NCI-H2196 treated with DMSO at 0.1 percent for 48 hours (cell line): ENCODE measurements at regions not wholly inside any gene's neighbourhood (a gene's known extent, or its start where the extent isn't known, plus 50 kb on each side); places are given as distances from the start of the nearest gene placed in this dataset.
"Not testable (repeated sequence)": the region's sequence is repeated elsewhere in the genome, so short reads cannot be mapped to it uniquely, and the experiment has no call there.

Experiments used
- DNase-seq: peaks from one replicate; lab custom pipeline; 2025; ENCODE audit not compliant: unreplicated experiment; lab: John Stamatoyannopoulos, UW

DNA sequence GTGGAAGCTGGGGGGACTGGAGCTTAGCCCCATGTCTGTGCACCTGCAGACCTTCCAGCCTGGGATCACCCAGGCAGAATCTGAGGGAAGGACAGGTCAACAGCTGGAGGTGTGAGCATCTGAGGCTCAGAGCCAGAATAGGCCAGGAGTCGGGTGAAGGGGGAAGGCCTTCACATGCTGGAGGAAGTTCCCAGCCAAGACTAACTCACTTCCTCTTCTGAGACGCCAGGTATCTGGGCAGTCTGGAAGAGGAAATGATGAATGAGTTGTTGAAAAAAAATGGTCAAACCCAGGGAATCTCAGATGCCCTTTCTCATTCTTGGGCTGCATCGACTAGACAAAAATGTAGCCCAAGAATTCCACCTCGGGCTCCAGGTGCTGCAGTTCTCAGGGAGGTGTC, 73.6 kb upstream of the TIAM2 start:
- DNase-seq = no peak

DNA sequence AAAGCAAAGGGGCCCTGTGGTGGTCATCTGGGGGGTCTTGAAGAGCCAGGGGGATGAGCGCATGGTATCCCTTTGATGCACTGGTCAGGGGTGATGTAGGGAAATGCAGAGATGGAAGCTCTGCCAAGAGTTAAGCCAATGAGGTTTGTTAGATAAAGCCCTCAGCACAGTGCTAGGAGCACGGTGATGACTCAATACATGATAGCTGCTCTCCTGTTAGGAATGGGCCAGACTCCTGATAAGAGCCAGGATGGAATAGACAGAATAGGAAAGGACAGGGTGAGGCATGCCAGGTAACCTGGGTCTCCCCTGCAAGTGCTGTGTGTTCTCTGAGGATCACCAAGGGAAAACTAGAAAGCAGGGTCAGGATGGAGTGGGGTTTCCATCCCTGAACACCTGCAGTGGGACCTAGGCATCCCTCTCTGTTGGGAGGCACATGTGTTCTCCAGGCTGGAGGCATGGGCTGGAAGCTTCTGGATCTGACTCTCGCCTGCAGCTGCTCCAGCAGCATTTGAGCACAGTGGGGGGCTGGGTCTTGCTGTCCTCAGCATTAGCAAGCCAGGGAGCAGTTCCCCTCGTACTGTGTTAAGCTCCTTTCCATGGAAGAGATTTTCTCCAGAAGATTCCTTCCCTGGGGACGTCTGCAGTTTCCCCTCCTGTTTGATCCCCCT, 71.8 kb upstream of the TIAM2 start:
- DNase-seq = no peak

DNA sequence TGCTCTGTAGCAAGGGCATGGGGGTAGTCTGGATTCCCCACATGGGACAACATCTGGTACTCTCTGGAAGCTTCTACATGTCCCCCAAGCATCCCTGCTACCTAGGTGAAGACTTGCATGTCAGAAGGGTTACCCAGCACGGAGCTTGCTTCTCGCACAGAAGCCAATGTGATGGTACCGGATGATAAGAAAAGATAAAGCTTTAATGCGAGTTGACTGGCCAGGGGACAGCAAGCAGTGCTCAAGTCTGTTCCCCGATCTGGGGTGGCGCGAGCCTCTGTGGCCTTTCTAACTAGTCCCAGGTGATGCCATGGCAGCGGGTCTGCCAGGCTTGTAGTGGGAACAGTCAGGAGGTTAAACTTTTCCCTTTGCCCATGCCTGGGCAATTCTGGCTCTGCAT, 70.0 kb upstream of the TIAM2 start:
- DNase-seq = no peak

DNA sequence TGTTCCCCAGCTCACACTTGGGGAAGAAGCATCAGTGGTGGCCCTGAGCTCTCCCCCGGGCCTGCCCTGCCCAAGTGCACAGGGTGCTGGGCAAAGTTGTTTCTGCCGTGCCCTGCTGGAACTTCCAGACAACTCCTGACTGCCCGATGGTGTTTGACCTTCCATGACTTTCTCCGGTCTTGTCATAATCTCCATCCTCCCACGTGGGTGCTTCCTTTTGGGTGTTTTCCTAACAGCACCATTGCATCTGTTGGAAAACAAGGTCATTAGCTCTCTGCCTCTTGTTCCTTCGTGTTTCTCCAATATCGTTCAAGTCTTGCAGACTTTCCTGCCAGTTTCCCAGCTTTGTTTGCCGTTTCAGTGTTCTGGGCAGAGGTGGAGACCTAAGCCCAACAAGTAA, 68.7 kb upstream of the TIAM2 start:
- DNase-seq = no peak

DNA sequence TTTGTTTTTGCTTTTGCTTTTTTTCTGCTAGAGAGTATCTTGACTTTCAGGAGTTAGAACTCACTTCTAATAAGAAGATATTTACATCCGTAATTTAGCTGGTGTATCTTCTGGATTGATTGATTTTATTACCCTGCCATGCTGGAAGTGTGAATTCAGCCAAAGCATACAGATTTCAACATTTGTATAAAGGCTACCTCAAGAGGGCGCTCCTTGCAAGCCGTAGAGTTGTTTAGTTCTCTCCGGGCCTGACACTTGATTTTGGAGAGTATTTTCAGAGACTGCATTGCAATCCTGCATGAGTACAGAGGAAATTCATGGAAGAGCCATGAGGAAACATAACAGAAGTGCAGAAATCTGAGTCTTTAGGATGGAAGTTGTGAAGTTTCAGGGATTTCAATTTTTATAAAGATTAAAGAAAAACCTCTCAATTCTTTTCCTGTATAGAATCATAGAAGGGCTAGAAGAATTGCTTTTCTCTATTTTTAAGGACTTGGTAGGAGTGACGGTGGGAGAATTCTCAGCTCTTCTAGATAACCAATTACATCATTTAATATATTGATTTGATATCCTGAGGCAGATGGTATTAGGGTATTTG, 66.7 kb upstream of the TIAM2 start:
- peak; percentile 19 for DNase-seq

DNA sequence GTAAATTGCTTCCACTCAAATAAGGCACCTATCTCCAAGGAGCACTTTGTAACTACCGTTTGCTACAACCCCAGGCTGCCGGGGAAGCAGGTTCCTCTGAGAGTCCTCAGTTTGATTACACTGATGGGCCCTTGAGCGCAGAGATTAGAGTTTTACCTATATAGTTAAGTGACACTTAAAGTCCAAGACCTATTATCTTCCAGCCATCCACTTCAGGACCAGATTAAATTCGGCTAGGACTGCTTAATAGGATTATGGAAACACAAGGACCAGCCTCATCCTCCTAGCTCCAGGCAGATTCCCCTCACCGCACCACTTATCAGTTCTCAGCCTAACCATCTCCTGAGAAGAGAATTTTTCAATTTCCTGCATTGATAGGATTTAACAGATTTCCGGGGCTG, 64.7 kb upstream of the TIAM2 start:
- no peak for DNase-seq

DNA sequence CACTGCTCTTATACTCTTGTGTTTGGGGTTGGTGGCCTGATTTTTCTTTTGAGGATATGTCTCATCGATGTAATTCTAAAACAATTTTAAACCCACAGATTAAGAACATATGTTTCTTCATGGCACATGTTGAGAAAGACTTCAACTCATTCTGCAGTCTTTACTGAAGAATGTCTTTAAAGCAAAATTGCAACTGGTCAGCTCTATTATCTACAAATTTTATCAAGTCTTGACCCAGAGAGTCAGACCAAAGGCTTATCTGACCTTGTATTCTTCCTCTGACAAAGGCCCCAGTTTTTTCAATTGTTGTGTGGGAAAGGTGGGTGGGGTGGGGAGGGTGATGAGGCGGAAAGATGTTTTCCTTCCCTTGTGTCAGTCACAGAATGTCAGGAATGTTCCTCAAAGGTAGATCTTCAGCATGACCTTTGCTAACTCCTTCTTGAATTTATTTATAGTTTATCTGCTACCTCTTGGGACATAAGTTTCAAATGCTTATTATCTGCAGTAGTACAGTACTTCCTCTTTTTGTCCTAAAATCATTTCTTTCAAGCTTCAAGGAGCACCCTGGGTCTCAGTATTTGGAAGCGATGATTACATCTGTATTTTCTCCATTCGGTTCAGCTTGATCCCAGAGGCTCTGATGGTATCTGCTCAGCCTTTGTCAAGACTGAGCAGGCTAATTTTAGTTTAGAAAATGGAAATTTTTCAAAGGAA, 63.2 kb upstream of the TIAM2 start:
- no peak for DNase-seq

DNA sequence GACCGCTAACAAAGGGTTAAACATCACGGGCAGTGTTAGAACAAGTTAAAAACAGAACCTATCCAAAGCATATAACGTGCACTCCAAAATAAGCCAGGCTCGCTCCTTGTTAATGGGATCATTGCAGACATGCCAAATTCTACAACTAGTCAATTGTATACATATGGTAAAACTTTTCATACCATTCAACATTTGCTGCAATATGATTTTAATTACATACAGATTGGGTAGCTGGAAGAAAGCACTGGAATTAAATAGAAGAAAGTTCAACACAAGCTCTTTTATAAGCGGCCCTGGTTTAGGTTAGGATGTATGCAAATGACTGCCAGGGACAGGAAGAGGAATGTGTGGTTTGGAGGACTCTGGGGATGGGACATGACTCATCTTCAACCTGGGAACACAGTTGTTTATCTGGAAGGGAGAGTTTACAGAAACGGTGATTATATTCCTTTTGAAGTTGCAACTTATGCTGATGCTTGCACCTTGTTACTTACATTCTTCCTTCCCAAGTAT, 62.5 kb upstream of the TIAM2 start:
- DNase-seq = no peak

DNA sequence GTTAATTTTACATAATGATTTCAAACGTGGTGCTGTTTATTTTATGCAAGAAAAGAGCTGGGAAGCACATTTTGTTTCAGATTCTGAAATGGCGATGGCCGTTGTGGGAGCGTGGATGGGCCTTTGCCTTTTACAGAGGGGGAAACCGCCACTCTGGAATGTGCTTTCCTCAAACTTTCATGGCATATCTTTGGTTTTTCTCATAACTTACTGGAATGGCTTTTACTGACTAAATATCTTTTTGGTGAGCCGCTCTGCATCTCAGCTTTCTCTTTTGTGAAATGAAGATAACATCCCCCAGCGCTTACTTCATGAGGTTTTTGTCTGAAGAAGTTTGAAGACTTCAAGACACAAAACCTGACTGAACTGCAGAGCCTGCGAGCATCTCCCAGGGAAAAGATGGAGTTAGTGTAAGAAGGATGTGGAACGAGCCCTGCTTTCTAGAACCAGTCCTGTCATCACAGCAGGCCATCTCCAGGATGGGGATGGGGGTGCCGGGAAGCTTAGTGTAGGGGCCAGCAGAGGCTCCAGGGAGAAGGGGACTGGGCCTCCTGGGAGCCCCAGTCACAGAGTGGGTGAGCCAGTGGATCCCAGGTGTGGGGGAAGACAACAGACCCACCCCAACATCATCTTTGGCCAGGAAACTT, 61.8 kb upstream of the TIAM2 start:
- DNase-seq = no peak

DNA sequence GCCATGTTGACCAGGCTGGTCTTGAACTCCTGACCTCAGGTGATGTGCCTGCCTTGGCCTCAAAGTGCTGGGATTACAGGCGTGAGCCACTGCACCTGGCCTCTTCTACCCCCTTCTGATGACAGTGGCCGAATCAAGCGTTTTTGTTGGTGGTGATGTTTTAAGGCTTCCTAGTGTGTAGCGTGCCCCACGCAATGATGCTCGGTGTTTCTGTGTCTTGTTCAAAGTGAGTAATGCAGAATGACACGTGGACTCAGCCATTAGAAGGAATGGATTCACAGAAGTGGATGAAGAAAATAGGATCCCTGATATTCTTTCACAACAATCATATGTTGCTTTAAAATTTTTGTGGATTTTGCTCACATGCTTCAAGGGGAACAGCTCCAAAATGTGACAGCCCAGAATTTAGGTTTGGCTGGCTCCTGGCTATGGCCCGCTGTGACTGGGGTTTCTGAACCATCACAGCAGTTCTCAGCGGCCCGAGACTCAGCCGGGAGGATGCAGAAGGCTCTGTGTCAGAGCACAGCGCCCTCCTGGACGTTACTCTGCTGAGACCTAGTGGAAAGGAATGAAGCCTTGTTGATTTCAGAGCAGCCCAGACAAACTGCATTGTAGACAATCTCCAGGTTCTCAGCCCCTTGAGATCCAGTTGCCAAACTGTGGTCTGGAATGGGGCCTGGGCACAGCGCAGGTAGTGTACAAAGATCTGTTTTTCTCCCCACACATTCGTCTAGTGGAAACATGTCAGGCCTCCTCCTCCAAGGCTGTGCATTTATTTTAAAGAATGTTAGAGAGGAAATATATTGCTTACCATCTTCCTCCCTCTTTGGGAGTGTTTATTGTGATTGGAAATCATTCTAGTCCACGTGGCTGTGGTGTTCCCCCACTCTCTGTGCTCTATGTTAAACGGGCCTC, 57.6 kb upstream of the TIAM2 start:
- DNase-seq = no peak

DNA sequence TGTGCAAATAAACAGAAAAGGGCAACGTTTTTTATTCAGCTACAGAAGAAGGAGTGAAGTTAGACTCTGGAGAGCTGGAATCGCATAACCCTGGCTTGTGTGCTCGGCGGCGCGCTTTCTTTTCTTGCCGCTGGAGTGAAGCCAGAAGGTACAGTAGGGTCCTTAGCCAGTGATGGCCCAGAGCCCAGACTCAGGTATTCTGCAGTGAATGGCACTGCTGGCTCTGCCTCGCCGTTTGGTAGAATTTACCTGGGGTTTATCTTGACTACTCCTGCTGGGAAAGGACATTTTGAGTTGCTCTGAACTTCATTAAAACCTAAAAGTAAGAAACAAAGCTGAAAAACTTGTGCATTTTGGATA, 56.9 kb upstream of the TIAM2 start:
- DNase-seq = no peak

DNA sequence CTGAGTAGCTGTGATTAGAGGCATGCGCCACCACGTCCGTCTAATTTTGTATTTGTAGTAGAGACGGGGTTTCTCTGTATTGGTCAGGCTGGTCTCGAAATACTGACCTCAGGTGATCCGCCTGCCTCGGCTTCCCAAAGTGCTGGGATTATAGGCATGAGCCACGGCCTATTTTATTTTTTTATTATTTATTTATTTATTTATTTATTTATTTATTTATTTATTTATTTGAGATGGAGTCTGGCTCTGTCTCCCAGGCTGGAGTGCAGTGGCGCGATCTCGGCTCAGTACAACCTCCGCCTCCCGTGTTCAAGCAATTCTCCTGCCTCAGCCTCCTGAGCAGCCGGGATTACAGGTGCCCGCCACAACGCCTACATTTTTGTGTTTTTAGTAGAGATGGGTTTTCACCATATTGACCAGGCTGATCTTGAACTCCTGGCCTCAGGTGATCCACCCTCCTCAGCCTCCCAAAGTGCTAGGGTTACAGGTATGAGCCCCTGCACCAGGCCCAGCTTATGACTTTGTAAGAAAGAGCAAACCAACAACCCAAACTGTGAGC, 56.3 kb upstream of the TIAM2 start:
- DNase-seq = not testable (repeated sequence)

DNA sequence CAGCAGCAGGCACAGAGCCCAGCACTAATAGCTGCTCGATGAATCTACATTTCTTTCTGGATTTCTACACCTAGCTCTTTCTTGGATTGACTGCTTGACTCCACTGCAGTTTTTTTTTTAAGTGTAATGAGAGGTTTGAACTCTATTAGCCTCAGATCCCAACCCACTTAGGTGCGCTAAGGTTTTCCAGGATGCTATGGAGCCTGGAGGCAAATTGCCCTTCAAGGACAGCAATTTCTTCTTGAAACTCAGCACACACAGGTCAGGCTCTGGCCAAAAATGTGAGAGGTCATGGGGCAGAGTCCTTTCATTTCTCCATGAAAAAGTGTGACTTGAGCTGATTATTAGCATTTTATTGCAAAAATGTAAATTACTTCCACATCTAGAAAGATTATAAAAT, 52.3 kb upstream of the TIAM2 start:
- DNase-seq = no peak

DNA sequence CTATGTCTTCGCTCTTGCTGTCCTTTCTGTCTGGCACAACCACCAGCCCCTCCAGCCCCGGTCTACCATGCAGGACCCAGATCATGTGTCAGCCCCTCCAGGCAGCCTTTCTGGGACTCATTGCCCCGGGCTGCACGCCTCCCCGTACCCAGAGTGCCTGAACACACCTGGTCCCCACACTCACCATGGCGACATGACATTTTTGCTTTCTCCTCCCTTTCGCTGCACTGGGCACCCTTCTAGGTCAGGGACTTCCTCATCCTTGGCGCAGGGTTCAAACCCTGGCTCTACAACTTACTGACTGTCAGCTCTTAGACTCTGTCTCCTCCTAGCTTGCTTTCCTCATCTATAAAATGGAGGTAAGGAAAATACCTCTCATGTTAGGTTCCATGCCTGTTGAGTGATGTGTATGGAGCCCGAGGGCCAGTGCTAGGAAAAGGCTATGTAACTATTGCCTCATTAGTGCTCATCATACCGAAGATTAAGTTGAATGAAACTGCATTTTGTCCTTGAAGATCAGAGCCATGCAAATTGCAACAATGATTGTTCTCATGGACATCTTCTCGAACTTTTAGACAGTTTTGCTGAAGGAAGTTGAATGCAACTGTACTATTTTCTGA, 49.7 kb upstream of the TIAM2 start:
- DNase-seq = no peak
